ENCODE measurements at regions not wholly inside any gene's neighbourhood (a gene's known extent, or its start where the extent isn't known, plus 50 kb on each side); places are given as distances from the start of the nearest gene placed in this dataset.
"Not testable (repeated sequence)": the region's sequence is repeated elsewhere in the genome, so short reads cannot be mapped to it uniquely, and the experiment has no call there.

GRCh38 chr21:6573576-6573975 lies 3947.8 kb upstream of the TPTE start:
- H3K4me1 ChIP-seq (ENCODE audit: control insufficient read depth, insufficient read depth, low read length); H3K27ac ChIP-seq (ENCODE audit: insufficient read depth, low read depth, low read length, poor library complexity, severe bottlenecking); H3K9me3 ChIP-seq (ENCODE audit: control insufficient read depth, low read length); H3K27me3 ChIP-seq (ENCODE audit: control insufficient read depth, insufficient read depth, low read length, poor library complexity, severe bottlenecking); H3K36me3 ChIP-seq (ENCODE audit: control insufficient read depth, insufficient read depth, low read length); H3K4me3 ChIP-seq (ENCODE audit: insufficient read depth, low read depth, low read length): not testable (repeated sequence)
- WGBS, 2 experiments: no CpG with 5 or more reads among the region's 15 CpGs

GRCh38 chr21:6579801-6580200 lies 3941.6 kb upstream of the TPTE start:
- WGBS, 2 experiments: no CpG with 5 or more reads among the region's 7 CpGs
- H3K27ac ChIP-seq (ENCODE audit: insufficient read depth, low read depth, low read length, poor library complexity, severe bottlenecking); H3K4me3 ChIP-seq (ENCODE audit: insufficient read depth, low read depth, low read length); H3K4me1 ChIP-seq (ENCODE audit: control insufficient read depth, insufficient read depth, low read length); H3K9me3 ChIP-seq (ENCODE audit: control insufficient read depth, low read length); H3K27me3 ChIP-seq (ENCODE audit: control insufficient read depth, insufficient read depth, low read length, poor library complexity, severe bottlenecking); H3K36me3 ChIP-seq (ENCODE audit: control insufficient read depth, insufficient read depth, low read length): not testable (repeated sequence)
